HG03060 (cell line): ENCODE measurements at regions not wholly inside any gene's neighbourhood (a gene's known extent, or its start where the extent isn't known, plus 50 kb on each side); places are given as distances from the start of the nearest gene placed in this dataset.
"Not testable (repeated sequence)": the region's sequence is repeated elsewhere in the genome, so short reads cannot be mapped to it uniquely, and the experiment has no call there.

Source experiments
- ATAC-seq: cut with Tn5 transposase; IDR thresholded peaks from one replicate; pipeline ENCODE4 v1.9.1; 2021; ENCODE audit warnings: low read depth, moderate number of reproducible peaks; ENCODE audit not compliant: unreplicated experiment

DNA sequence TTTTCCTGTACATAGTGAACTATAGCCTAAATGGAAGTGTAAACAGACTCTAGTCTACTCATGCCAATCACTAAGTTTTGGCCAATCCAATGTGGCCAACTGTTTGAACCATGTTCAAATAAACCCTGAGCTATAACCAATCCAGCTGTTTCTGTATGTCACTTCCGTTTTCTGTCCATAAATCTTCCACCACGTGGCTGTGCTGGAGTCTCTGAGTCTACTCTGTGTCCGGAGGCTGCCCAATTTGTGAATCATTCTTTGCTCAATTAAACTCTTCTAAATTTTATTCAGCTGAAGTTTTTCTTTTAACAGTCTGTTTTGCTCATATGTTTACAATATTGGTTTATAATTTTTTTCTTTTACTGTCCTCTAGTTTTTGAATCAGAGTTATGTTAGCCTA lies 112.3 kb upstream of the BANK1 start:
- no peak for ATAC-seq

DNA sequence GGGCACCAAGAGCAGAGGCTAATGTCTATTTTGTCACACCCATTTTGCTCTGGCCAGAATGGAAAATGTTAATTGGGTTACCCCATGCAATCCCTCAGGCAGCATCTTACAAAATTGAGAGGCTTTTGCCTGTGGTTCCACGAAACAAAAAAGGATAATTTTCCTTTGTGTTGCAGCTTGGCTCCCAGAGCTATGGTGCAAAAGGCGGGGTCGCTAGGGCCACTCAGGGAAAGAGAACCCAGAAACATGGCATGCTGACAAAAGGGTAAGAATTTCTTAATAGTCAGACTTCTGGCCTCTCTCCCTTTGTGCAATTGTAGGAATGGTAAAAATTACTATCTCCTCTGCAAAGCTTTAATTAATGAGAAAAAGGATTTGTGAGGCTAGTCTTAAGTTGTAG lies 119.6 kb upstream of the BANK1 start:
- no peak for ATAC-seq

DNA sequence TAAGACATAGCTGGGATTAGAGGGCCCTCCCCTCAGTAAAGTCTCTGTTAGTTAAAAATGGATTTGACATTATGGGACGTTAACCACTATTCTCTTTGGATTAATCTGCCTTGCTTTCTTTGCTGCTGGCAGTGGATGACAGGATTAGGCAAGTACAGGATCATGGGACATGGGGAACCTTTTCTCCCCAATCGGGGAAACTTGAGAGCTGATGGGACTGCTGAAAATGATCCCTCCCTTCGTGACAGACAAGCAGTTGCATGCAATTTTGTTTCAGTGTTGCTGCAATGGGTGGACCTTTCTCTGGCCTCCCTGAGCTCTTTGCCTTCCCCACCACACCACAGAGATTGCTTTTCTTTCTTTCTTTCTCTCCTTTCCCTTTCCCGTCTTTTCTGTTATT lies 120.2 kb upstream of the BANK1 start:
- no peak for ATAC-seq

DNA sequence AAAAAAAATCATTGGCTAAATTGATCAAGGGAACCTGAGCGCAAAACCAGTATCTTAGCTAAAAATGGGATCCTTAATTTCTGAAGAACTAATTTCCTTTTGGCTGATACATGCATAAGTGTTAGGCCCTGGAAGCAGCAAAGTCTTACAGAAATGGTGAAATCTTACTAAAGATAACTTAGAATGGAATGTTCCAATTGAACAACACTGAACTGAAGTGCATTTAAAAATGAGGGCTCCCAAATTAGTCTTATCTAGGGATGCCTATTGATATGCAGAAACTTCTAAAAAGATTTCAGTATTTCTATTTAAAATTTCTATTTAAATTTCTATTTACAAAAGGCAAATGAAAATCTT lies 120.7 kb upstream of the BANK1 start:
- no peak for ATAC-seq

DNA sequence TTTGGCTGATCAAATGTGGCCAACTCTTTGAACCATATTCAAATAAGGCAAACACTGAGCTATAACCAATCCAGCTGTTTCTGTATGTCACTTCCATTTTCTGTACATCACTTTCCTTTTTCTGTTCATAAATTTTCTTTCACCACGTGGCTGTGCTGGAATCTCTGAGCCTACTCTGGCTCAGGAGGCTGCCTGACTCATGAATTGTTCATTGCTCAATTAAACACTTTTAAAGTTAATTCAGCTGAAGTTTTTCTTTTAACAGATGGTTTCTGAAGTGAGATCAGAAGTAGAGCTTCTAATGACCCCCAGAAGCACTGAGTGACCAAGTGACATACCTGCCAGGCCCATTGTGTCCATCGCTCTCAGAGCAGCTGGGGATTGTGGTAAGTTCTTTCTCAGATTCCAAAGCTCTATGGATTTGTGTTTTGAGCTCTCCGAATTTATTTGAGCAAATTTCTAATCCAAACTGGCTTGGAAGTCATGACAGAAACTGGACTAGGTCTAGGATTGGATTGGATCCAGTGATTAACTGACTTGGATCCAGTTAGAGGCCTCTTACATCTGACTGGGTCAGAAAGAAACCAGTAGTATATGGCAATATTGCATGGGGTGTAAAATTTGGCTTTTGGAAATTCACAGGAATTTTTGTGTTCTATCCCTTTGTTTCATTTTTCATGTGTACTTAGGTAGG lies 121.2 kb upstream of the BANK1 start:
- no peak for ATAC-seq

DNA sequence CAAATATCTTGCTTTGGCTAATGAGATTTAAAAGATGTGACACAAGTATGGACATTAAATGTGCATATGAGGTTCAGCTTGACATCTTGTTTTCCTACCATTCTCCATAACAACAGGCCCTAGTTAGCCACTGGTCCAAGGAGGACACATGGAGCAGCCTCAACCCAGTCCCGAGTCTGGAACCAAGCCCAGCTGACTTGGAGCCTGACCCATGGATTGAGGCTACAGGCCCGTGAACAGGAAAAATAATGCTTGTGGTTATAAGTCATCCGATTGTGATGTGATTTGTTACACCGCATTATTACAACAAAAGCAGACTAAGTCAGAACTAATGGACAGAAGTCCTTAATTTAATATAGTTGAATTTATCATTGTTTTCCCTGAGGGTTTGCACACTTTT lies 123.2 kb upstream of the BANK1 start:
- ATAC-seq: no peak

DNA sequence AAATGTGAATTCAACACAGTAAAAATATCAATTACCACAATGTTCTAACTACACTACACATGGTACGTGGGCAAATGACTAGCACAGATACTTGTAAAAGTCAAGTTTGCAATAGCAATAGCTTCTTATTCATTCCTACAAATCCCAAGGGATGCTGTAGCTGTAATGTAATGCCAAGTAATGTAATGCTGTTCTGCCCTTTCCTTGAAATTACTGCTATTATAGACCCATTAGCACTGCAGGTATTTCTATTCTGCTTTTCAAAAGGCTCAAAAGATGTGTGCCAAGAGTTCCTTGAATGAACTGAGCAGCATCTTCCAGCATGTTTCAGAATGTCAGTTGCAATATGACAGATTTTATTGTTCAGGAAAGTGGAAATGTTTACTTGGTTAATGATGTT lies 129.9 kb upstream of the BANK1 start:
- no peak for ATAC-seq

DNA sequence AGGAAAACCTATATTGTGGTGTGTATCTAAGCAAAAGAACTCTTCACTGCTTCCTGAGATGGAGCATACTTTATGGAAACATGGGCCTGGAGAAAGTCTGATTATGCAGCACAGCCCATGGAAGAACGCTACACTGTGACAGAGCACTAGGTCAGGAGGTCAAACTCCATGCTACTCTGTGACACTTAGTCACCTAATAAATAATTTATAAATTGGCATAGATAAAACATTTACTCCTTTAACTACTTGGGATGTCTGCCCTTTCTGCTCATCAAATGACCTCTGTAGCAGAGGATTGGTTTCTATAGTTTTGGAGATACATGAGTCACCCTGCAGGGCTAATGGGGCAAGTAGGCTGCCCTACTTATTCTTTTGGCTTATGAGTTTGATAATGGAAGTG lies 134.7 kb upstream of the BANK1 start:
- ATAC-seq: no peak

DNA sequence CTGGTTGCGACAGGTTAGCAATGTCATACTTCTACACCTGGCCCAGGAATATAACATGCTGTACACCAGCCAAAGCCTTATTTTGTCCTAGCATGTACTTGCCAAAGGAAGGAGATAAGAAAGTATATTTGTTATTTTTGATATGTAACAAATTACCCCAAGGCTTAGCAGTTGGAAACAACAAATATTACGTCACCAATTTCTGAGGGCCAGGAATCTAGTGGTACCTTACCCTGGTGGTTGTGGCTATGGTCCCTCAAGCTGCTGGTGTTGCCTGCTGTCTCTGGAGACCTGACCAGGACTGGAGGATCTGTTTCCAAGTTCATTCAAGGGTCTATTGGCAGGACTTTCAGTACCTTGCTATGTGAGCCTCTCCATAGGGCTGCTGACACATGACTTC lies 135.5 kb upstream of the BANK1 start:
- ATAC-seq: no peak

DNA sequence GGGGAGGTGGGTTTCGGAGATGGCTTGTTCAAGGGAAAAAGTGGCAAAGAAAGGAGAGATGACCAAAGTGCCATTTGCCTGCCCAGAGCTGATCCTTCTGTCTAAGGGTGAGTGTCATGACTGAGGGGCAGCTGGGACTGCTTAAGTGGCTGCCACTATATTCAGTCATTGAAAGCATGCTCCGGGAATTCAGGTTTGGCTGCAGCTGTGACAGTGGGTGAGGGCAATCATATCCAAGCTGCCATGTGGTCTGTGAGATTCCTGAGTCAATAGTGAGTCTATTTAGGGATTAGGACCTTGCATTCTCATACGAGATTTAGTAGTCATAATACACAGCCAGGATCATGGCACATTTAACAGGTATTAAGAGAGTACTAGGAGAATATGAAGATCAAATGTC lies 138.8 kb upstream of the BANK1 start:
- ATAC-seq: no peak

DNA sequence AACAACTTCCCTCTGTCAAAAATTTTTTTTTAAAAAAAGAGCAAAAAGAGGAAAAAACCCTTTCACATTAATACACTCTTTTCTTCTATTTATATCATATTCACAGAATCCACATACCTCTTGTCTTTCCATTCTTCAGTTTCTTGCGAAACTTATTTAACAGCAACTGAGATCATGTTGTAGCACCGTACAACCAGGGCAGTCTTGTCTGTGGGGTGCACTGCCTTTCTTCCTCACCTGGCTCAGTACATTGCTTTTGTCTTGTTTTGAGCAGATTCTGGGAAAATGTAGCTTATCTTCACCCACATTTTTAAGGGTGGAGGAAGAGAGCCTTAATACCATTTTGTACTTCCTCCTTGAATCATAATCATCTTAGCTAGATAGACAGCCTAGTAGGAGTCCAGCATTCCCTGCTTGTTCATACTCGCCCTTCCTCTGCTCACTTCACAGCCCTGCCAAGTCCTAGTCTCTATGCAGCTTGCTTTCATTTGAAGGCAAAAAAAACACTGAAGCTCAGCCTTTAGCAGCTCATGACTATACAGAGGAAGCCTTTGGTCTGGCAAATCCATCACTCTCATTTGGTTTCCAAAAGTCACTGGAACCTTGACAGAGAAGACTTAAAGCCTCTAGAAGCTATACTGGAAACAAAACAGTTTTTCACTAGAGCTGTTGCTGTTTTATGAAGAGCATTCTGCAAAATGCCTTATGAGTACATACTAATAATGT lies 140.6 kb upstream of the BANK1 start:
- ATAC-seq: no peak

DNA sequence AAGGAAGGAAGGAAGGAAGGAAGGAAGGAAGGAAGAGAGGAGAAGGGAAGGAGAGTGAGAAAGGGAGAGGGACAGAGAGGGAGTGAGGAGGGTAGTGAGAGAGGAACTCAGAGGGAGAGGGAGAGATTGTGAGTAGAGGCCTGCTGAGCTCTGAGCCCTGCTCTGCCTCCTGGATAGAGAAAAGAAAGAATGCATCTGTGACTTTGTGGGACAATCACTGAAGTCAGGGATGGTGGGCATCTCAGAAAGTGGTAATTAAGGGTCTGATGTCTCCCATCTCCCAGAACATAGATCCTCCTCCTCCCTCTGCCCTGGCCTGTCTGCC lies 142.9 kb upstream of the BANK1 start:
- no peak for ATAC-seq

DNA sequence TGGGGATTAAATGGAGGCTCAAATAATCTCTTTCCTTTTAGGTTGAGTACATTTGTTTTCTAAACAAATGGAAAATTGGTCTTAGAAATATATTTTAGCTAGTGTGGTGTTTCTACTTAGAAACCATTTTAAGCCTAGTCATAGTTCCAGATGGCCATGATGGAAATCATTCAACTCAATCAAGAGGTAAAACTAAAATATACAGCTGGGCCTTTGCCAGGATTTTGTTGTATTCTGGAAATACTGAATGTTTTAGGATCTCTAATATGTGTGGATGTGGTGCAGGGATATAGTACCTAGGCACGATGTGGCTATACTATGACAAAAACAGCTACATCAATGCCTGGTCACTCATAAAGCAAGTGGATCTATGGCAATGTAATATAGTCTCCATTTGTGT lies 146.0 kb upstream of the BANK1 start:
- no peak for ATAC-seq

DNA sequence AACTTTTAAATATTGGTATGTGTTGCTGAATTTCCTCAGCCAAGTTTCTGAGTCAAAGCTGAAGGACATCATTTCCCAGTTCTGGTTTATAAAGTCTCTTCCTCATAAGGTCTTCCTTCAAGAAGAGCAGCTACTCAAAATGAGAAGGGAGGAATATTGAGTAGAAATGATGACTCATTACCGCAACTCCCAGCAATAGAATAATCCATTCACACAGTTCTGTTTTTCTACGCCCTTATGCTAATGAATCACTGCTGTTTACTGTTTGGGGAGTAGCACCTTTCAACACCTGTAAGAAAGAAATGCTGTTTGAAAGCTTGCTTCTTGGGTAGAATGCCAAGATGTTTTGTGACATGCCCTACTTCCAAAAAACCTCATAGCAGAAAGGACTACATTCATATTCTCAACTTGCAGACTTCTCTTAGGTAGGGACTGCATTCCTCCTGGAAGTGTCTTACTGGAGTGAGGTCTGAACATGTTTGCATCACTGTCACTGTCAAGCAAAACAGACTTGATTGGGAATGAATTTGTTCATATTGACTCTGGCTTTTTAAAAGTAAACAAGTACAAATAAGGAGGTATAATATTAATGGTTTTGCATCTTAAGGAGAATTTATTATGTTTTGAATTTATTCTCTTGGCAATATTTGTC lies 147.2 kb upstream of the BANK1 start:
- ATAC-seq: no peak

DNA sequence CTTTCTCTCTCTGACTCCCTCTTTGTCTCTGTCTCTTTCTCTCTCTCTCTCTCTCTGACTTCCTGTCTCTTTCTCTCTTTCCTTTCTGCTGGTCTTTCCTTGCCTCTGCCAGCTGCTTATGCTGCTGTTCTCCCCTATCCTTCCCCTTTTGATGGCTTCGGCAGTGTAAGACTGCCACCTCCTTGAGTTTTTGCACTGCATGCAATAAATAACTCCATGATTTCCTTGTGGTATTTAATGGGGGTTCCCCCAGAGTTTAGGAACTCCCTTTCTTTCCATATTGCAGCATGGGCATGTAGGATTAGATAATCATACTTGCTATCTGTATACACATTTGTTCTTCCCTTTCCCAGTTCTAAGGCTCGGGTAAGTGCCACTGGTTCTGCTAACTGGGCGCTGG lies 157.8 kb upstream of the BANK1 start:
- ATAC-seq: not testable (repeated sequence)

DNA sequence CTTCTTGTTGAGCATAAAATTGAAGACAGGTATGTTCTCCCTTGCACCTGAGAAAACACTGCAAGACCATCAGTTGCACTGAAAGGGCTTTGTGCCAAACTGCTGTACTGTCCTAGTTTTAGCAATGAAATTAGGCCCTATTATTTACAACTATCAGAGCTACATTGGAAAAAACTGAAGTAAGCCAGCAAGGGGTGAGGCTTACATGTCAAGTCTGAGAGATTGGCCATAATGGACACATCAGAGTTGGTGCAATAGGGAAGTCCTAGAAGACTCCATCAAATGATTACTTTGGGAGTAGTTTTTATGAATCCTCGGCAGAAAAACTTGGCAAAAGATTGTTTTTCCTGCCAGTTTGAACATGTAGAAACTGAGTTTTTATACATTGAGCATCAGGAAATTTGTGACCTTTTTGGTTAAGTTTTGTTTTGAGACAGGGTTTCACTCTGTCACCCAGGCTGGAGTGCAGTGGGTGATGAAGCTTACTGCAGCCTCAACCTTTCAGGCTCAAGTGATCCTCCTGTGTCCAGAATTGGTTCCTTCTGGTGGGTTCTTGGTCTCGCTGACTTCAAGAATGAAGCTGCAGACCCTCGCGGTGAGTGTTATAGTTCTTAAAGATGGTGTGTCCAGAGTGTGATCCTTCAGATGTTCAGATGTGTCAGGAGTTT lies 160.1 kb upstream of the BANK1 start:
- no peak for ATAC-seq

DNA sequence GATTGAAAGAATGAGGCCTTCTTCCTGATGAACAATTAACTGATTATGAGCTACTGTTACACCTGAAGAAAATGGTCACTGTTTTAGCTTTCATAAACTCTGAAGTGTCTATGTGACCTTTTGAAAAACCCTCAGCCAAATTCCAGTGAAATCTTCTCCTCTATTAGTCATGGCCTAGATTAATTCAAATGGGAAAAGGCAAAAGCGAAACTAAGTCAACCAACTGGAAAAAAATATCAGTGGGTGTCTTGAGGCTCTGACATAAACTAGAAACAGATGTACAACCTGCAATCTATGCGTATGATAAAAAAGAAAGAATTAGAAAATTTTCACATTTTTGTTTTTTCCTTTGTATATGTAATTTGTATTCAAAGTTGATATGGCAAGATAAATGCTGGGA lies 169.4 kb upstream of the BANK1 start:
- no peak for ATAC-seq

DNA sequence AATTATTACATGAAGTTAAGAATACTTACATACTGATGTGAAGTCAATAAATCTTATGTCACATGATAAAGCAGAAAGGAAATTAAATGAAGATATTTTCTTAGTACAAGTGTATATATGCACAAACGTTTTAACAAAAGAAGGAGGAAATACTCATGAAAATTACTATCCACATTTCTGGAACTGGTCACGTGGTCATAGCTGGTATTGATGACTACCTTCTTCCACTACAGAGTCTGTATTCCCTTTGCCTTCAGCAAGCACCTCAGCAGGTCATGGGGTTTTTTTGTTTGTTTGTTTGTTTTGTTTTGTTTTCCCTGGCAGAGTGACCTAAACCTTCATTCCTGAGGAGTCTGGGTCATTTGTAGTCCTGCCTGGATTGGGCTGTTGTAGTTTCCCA lies 174.9 kb upstream of the BANK1 start:
- ATAC-seq: no peak

DNA sequence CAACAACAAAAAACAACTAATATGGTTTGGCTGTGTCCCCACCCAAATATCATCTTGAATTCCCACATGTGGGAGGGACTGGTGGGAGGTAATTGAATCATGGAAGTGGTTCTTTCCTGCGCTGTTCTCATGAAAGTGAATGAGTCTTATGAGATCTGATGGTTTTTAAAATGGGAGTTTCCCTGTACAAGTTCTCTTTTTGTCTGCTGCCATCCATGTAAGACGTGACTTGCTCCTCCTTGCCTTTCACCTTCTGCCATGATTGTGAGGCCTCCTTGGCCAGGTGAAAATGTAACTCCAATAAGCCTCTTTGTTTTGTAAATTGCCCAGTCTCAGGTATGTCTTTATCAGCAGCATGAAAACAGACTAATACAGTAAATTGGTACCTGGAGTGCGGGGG lies 183.5 kb upstream of the BANK1 start:
- ATAC-seq: not testable (repeated sequence)

DNA sequence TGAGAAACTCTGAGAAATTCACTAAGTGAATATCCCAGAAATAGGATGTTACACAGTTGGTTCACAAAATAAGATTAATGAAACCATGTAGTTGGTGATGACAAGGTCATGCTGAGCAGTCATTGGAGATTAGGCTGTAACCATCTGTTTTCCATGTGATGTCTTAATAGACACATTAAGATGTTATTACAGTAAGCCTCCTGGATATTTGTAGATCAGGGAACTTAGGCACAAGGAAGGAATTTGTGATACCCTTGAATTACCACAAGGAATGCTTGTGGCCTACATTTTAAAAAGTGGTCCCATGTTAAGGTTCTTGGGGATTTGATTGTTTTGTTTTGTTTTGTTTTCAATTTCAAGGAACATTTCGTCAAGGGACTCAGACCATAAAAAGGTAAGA lies 185.6 kb upstream of the BANK1 start:
- no peak for ATAC-seq

DNA sequence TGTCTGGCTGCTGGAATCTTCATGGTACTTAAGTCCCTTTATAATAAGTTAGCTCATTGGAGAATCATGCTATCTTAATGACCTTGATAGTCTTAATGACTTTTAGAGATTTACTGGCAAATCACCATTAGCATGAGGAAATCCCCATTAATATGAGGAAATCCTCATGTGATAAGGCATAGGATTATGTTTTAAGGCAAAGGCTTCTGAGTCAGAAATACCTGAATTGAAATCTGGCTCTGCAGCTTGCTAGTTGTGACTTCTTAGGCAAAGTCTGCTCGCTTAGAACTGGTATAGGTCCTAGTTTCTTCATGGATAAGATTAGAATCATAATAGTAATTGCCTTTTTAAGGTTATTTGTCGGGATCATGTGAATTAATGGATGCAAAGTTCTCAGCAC lies 190.2 kb upstream of the BANK1 start:
- ATAC-seq: no peak

DNA sequence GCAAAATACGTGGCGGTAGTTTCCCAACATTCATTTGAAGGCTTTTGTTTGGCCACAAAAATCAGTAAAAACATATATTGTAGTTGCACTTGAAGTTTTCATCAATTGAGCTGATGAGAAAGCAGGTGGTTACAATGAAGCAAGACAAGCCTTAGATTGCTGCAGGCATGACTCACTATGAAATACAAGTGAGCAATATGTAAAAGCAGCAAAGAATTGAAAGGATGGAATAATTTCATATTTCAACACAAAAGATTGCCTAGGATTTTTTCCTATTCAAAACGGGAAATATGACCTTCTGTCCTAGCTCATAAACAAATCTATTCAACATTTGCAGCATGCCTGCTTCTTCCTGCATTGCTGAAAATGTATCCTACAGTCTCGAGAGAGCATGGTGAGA lies 190.9 kb upstream of the BANK1 start:
- no peak for ATAC-seq
